GM10248 (cell line): ENCODE measurements at regions not wholly inside any gene's neighbourhood (a gene's known extent, or its start where the extent isn't known, plus 50 kb on each side); places are given as distances from the start of the nearest gene placed in this dataset.

Experiments used
- CTCF ChIA-PET: fragments of 300-600 bp; sonication (Branson Sonifier 250); formaldehyde crosslinking; extraction: SDS; loops from one replicate; lab custom pipeline; 2021; ENCODE audit warnings: antibody characterized with exemption; lab: Yijun Ruan, JAX
- POLR2A ChIA-PET: fragments of 350-650 bp; sonication (Branson Sonifier 250); formaldehyde crosslinking; extraction: SDS; loops from one replicate; lab custom pipeline; 2020; ENCODE audit warnings: antibody characterized with exemption; lab: Yijun Ruan, JAX
- DNase-seq: peaks from one replicate; pipeline ENCODE4 v3.0.0; 2012; ENCODE audit errors: extremely low spot score
- CTCF ChIP-seq: IDR thresholded peaks from 2 replicates; pipeline ENCODE4 v1.5.1; 2012; ENCODE audit warnings: mild to moderate bottlenecking, low read depth; ENCODE audit errors: extremely low read depth, missing control alignments, control extremely low read depth

GRCh38 chr10:130550952-130551674 is 414.9 kb downstream of the GLRX3 start:
- ChIA-PET CTCF (no interaction called here), POLR2A (no interaction called here)
- no peak for DNase-seq
- TF ChIP-seq CTCF = no peak

GRCh38 chr10:130551676-130552075 is 415.5 kb downstream of the GLRX3 start:
- CTCF ChIA-PET = no interaction called here
- TF ChIP-seq CTCF = no peak
- POLR2A ChIA-PET = no interaction called here
- DNase-seq = no peak

- TF ChIP-seq CTCF = no peak
- CTCF ChIA-PET = interaction anchor here (1.2 kb wide), 1 partner anchor 54 kb away, joined by 3 read pairs; no protein-coding TSS in a partner anchor
- DNase-seq = no peak
- POLR2A ChIA-PET = no interaction called here
Observed at GRCh38 chr10:130553826-130554225, 417.6 kb downstream of the GLRX3 start.

- CTCF ChIA-PET = interaction anchor here (1.2 kb wide), 1 partner anchor 53 kb away, joined by 3 read pairs; no protein-coding TSS in a partner anchor
- TF ChIP-seq CTCF = no peak
- DNase-seq = no peak
- POLR2A ChIA-PET = no interaction called here
Observed at GRCh38 chr10:130554701-130555410, 418.7 kb downstream of the GLRX3 start.

- DNase-seq = no peak
- ChIA-PET CTCF (no interaction called here), POLR2A (no interaction called here)
- TF ChIP-seq CTCF = no peak
Observed at GRCh38 chr10:130555411-130555750, 419.2 kb downstream of the GLRX3 start.

GRCh38 chr10:130557181-130557845 is 421.1 kb downstream of the GLRX3 start:
- POLR2A ChIA-PET = no interaction called here
- no peak for DNase-seq
- CTCF ChIA-PET = no interaction called here
- TF ChIP-seq CTCF = no peak
